UCSD-AML1 (cell line): ENCODE measurements at regions not wholly inside any gene's neighbourhood (a gene's known extent, or its start where the extent isn't known, plus 50 kb on each side); places are given as distances from the start of the nearest gene placed in this dataset.

Source experiments
- DNase-seq: peaks from one replicate; lab custom pipeline; 2025; ENCODE audit not compliant: unreplicated experiment; lab: John Stamatoyannopoulos, UW

GRCh38 chr14:82419933-82420332, 886.3 kb upstream of the SEL1L start:
- no peak for DNase-seq

GRCh38 chr14:82420871-82421270, 887.2 kb upstream of the SEL1L start:
- DNase-seq: no peak

GRCh38 chr14:82421286-82421685, 887.6 kb upstream of the SEL1L start:
- no peak for DNase-seq

GRCh38 chr14:82422230-82422629, 888.6 kb upstream of the SEL1L start:
- no peak for DNase-seq

GRCh38 chr14:82425261-82425660, 891.6 kb upstream of the SEL1L start:
- DNase-seq: no peak

GRCh38 chr14:82431031-82431430, 897.4 kb upstream of the SEL1L start:
- no peak for DNase-seq

- DNase-seq: no peak
Measured at GRCh38 chr14:82432301-82433105, 898.9 kb upstream of the SEL1L start.

- DNase-seq: no peak
Measured at GRCh38 chr14:82438436-82438835, 904.8 kb upstream of the SEL1L start.

- no peak for DNase-seq
Measured at GRCh38 chr14:82441270-82441669, 907.6 kb upstream of the SEL1L start.

- no peak for DNase-seq
Measured at GRCh38 chr14:82445810-82446570, 912.3 kb upstream of the SEL1L start.

GRCh38 chr14:82447586-82447985, 913.9 kb upstream of the SEL1L start:
- no peak for DNase-seq

- no peak for DNase-seq
Measured at GRCh38 chr14:82449926-82450468, 916.3 kb upstream of the SEL1L start.

- no peak for DNase-seq
Measured at GRCh38 chr14:82451675-82452074, 918.0 kb upstream of the SEL1L start.

- no peak for DNase-seq
Measured at GRCh38 chr14:82482345-82482744, 948.7 kb upstream of the SEL1L start.

GRCh38 chr14:82488473-82488872, 954.8 kb upstream of the SEL1L start:
- DNase-seq: no peak

GRCh38 chr14:82490397-82490796, 956.7 kb upstream of the SEL1L start:
- DNase-seq: no peak

- no peak for DNase-seq
Measured at GRCh38 chr14:82492157-82492556, 958.5 kb upstream of the SEL1L start.

- no peak for DNase-seq
Measured at GRCh38 chr14:82500222-82500621, 966.6 kb upstream of the SEL1L start.

- DNase-seq: no peak
Measured at GRCh38 chr14:82501554-82501953, 967.9 kb upstream of the SEL1L start.

GRCh38 chr14:82502043-82502442, 968.4 kb upstream of the SEL1L start:
- no peak for DNase-seq

- DNase-seq: no peak
Measured at GRCh38 chr14:82504894-82505293, 971.2 kb upstream of the SEL1L start.

GRCh38 chr14:82510007-82510406, 976.4 kb upstream of the SEL1L start:
- no peak for DNase-seq
